SU-DHL-6 (cell line): ENCODE measurements at regions not wholly inside any gene's neighbourhood (a gene's known extent, or its start where the extent isn't known, plus 50 kb on each side); places are given as distances from the start of the nearest gene placed in this dataset.
"Not testable (repeated sequence)": the region's sequence is repeated elsewhere in the genome, so short reads cannot be mapped to it uniquely, and the experiment has no call there.

ENCODE experiments used
- H2AFZ ChIP-seq: fragments of 200-600 bp; sonication (generic); 2 replicates; pipeline ENCODE4 v1.6.1; 2014; ENCODE audit warnings: low read depth, mild to moderate bottlenecking, moderate library complexity, mixed read lengths, antibody characterized with exemption, low read length; ENCODE audit not compliant: severe bottlenecking
- H3F3A ChIP-seq: fragments of 200-600 bp; shearing (Covaris generic); 2 replicates; pipeline ENCODE4 v1.6.0; 2016; ENCODE audit warnings: antibody characterized with exemption, mild to moderate bottlenecking; ENCODE audit not compliant: insufficient read depth
- H3K27ac ChIP-seq: fragments of 200-600 bp; sonication (generic); 2 replicates; pipeline ENCODE4 v1.5.1; 2016; ENCODE audit warnings: low read depth, mild to moderate bottlenecking, low read length, moderate library complexity, mixed read lengths
- H3K27me3 ChIP-seq: fragments of 200-600 bp; sonication (generic), shearing (Covaris generic); 2 replicates; pipeline ENCODE4 v1.6.0; 2014; ENCODE audit warnings: mild to moderate bottlenecking, low read length
- H3K36me3 ChIP-seq: fragments of 200-600 bp; sonication (generic); 2 replicates; pipeline ENCODE4 v1.6.1; 2014; ENCODE audit warnings: mild to moderate bottlenecking, low read length, mixed read lengths
- H3K4me2 ChIP-seq: fragments of 300-600, 200-600 bp; shearing (Covaris generic), sonication (generic); 2 replicates; pipeline ENCODE4 v1.6.0; 2014; ENCODE audit warnings: low read length, low read depth, mild to moderate bottlenecking; ENCODE audit not compliant: poor library complexity, severe bottlenecking
- H3K4me3 ChIP-seq: fragments of 200-600 bp; sonication (generic); 2 replicates; pipeline ENCODE4 v1.5.1; 2014; ENCODE audit warnings: antibody characterized with exemption, low read length, mild to moderate bottlenecking, mixed read lengths; ENCODE audit not compliant: insufficient read depth, poor library complexity, severe bottlenecking
- H3K79me2 ChIP-seq: fragments of 200-600 bp; sonication (generic); 2 replicates; pipeline ENCODE4 v1.6.1; 2014; ENCODE audit warnings: mild to moderate bottlenecking, low read length, moderate library complexity; ENCODE audit not compliant: insufficient read depth
- H3K9ac ChIP-seq: fragments of 200-600 bp; sonication (generic); 2 replicates; pipeline ENCODE4 v1.7.0; 2014; ENCODE audit warnings: mild to moderate bottlenecking, low read length
- H3K9me2 ChIP-seq: fragments of 200-600 bp; sonication (generic); replicated peaks from 2 replicates; pipeline ENCODE4 v1.6.1; 2014; ENCODE audit warnings: low read length; ENCODE audit not compliant: insufficient read depth
- H3K9me3 ChIP-seq: fragments of 200-600 bp; sonication (generic); 2 replicates; pipeline ENCODE4 v1.6.1; 2014; ENCODE audit warnings: low read length, mixed read lengths; ENCODE audit not compliant: insufficient read depth
- H4K20me1 ChIP-seq: fragments of 200-600 bp; sonication (generic); 2 replicates; pipeline ENCODE4 v1.6.1; 2014; ENCODE audit warnings: low read depth, mild to moderate bottlenecking, antibody characterized with exemption, low read length, moderate library complexity, mixed read lengths
- CTCF ChIP-seq: fragments of 200-600 bp; sonication (generic); IDR thresholded peaks from one replicate; pipeline ENCODE4 v1.5.1; 2017; ENCODE audit warnings: antibody characterized with exemption, mild to moderate bottlenecking, low read length, moderate library complexity; ENCODE audit not compliant: insufficient read depth, poor library complexity, severe bottlenecking
- EZH2phosphoT487 ChIP-seq: fragments of 200-600 bp; sonication (generic), shearing (Covaris generic); conservative IDR thresholded peaks from 2 replicates; pipeline ENCODE4 v1.6.1; 2018; ENCODE audit warnings: mild to moderate bottlenecking, antibody characterized with exemption, low read length, moderate library complexity, mixed read lengths

GRCh38 chr17:20929334-20929733, 113.5 kb downstream of the USP22 start:
- no peaks in the 10 kb centered on the region for H3K27me3 ChIP-seq
- no peaks in the 10 kb centered on the region for H3K79me2 ChIP-seq
- H3K4me2 ChIP-seq, result no peak overlapping the region
- H2AFZ ChIP-seq, result no peak overlapping the region
- no peaks in the 10 kb centered on the region for H3K9me2 ChIP-seq
- H4K20me1 ChIP-seq, result no peaks in the 10 kb centered on the region
- H3K9me3 ChIP-seq, result no peaks in the 10 kb centered on the region
- no peaks in the 10 kb centered on the region for H3K36me3 ChIP-seq
- no peak for TF ChIP-seq CTCF
- TF ChIP-seq EZH2phosphoT487, result no peak
- no peaks in the 10 kb centered on the region for H3F3A ChIP-seq
- no peak overlapping the region for H3K9ac ChIP-seq
- H3K27ac ChIP-seq, result no peak overlapping the region
- H3K4me3 ChIP-seq, result no peak overlapping the region

- Histone ChIP-seq H3K27me3 (no peaks in the 10 kb centered on the region), H2AFZ (no peak overlapping the region), H3K27ac (no peak overlapping the region), H3F3A (no peaks in the 10 kb centered on the region), H3K9me2 (no peaks in the 10 kb centered on the region), H3K36me3 (no peaks in the 10 kb centered on the region), H3K4me3 (no peak overlapping the region), H3K4me2 (no peak overlapping the region), H4K20me1 (no peaks in the 10 kb centered on the region), H3K9ac (no peak overlapping the region), H3K79me2 (no peaks in the 10 kb centered on the region), H3K9me3 (no peaks in the 10 kb centered on the region)
- TF ChIP-seq EZH2phosphoT487 (no peak), CTCF (no peak)
Observed at GRCh38 chr17:20930081-20930760, 112.6 kb downstream of the USP22 start.

GRCh38 chr17:20933040-20933439, 109.8 kb downstream of the USP22 start:
- not testable (repeated sequence) for H3K27me3 ChIP-seq, H3K9ac ChIP-seq, H3F3A ChIP-seq, H3K4me2 ChIP-seq, H3K79me2 ChIP-seq, H4K20me1 ChIP-seq, H3K9me2 ChIP-seq, H3K27ac ChIP-seq, H3K4me3 ChIP-seq, H3K36me3 ChIP-seq, H3K9me3 ChIP-seq, H2AFZ ChIP-seq

GRCh38 chr17:20934288-20934687, 108.5 kb downstream of the USP22 start:
- Histone ChIP-seq H2AFZ (no peak overlapping the region), H3K4me2 (no peak overlapping the region), H3K9ac (no peak overlapping the region), H3K27me3 (no peaks in the 10 kb centered on the region), H4K20me1 (no peaks in the 10 kb centered on the region), H3F3A (no peaks in the 10 kb centered on the region), H3K9me3 (no peaks in the 10 kb centered on the region), H3K9me2 (no peaks in the 10 kb centered on the region), H3K36me3 (no peaks in the 10 kb centered on the region), H3K79me2 (no peaks in the 10 kb centered on the region), H3K27ac (no peak overlapping the region), H3K4me3 (no peak overlapping the region)
- TF ChIP-seq CTCF (no peak), EZH2phosphoT487 (no peak)
